ENCODE measurements at regions not wholly inside any gene's neighbourhood (a gene's known extent, or its start where the extent isn't known, plus 50 kb on each side); places are given as distances from the start of the nearest gene placed in this dataset.

DNA sequence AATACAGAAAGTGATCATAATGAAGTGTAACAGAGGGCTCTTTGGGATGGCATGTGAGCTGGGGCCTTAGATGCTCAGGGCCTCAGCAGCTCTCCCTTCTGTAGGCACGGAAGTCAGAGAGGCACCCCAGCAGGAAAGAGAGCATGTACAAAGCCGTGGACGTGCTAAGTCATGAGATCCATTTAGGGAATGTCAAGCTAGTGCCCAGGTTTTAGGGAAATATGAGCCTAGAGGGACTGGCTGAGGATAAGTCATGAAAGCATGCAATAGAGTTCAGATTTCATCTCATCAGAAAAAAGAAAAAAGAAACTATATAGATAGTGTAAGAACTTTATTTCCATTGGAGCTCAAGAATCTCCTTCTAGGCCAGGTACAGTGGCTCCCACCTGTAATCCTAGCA, 379.5 kb upstream of the KLF4 start:
- TF ChIP-seq CTCF (IDR thresholded peaks at IDR 0.05; ENCODE audit: low read depth, low read length, missing control alignments) = no peak
- in situ Hi-C loops (cut with HindIII; ENCODE audit: low sequenced_read_pairs) = no loop called here
- no peak overlapping the region for H3K4me3 ChIP-seq (ENCODE audit: low read depth, low read length)
- DNase-seq (ENCODE audit: low read depth) = no peak

DNA sequence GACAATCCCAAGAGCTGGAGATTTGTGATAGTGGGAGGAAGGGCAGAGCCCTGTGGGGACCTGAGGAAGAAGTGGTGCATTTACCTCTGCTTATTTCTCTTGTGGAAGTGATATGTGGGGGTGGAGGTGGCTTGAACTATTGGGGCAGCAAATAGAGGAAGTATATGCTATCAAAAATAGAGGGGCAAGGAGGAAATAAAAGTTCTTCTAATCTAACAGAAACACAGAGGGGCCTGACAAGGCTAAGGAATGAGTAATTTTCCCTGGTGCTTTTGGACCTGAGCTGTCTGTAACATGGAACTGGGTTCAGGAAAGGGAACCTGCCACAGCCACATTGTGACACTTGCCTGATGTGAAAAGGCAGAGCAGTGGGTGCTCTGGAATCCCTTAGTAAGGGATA, 378.6 kb upstream of the KLF4 start:
- H3K4me3 ChIP-seq (ENCODE audit: low read depth, low read length) = no peak overlapping the region
- in situ Hi-C loops (cut with HindIII; ENCODE audit: low sequenced_read_pairs) = no loop called here
- TF ChIP-seq CTCF (IDR thresholded peaks at IDR 0.05; ENCODE audit: low read depth, low read length, missing control alignments) = no peak
- no peak for DNase-seq (ENCODE audit: low read depth)

DNA sequence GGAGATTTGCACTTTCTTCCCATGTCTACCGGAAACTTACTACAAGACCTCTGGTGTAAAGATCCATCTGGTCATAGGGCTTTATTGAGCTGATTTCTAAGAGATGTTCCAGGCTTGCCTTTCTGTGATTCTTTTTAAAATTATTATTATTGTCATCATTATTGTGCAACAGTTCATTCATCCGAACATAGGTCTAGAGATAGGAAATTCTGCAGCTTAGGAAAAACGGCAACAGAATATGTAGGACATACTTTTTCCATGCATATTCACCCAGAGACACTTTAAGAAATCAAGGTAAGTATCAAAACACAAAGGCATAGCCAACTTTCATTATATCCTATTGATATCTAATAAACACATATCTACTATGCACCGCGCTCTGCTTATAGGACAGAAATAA, 378.2 kb upstream of the KLF4 start:
- in situ Hi-C loops (cut with HindIII; ENCODE audit: low sequenced_read_pairs) = no loop called here
- no peak overlapping the region for H3K4me3 ChIP-seq (ENCODE audit: low read depth, low read length)
- no peak for DNase-seq (ENCODE audit: low read depth)
- no peak for TF ChIP-seq CTCF (IDR thresholded peaks at IDR 0.05; ENCODE audit: low read depth, low read length, missing control alignments)

GRCh38 chr9:107866711-107867311, 377.2 kb upstream of the KLF4 start:
- no peak overlapping the region for H3K4me3 ChIP-seq (ENCODE audit: low read depth, low read length)
- in situ Hi-C loops (cut with HindIII; ENCODE audit: low sequenced_read_pairs) = no loop called here
- no peak for TF ChIP-seq CTCF (IDR thresholded peaks at IDR 0.05; ENCODE audit: low read depth, low read length, missing control alignments)
- no peak for DNase-seq (ENCODE audit: low read depth)

DNA sequence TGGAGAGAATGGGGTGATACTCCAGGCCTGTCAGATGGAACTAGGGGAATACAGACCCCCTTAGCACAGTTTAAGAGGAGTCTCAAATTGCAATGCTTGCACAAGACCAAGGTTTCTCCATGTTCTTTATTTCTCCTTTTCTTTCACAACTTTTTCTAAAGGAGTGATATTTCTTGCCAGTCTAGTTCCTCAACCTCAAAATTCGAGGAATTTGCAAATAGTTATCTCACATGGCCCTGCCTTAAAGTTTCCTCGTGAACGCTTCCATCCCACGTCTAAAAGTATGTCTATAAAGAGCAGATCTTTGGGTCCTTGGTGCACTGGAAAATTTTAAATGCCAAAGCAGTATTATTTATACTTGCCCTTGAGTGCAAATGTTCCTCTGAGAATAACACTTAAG, 373.8 kb upstream of the KLF4 start:
- no peak overlapping the region for H3K4me3 ChIP-seq (ENCODE audit: low read depth, low read length)
- in situ Hi-C loops (cut with HindIII; ENCODE audit: low sequenced_read_pairs) = no loop called here
- no peak for TF ChIP-seq CTCF (IDR thresholded peaks at IDR 0.05; ENCODE audit: low read depth, low read length, missing control alignments)
- DNase-seq (ENCODE audit: low read depth) = no peak

- no peak overlapping the region for H3K4me3 ChIP-seq (ENCODE audit: low read depth, low read length)
- TF ChIP-seq CTCF (IDR thresholded peaks at IDR 0.05; ENCODE audit: low read depth, low read length, missing control alignments) = no peak
- no peak for DNase-seq (ENCODE audit: low read depth)
- in situ Hi-C loops (cut with HindIII; ENCODE audit: low sequenced_read_pairs) = no loop called here
Observed at GRCh38 chr9:107862881-107863280, 373.3 kb upstream of the KLF4 start.

DNA sequence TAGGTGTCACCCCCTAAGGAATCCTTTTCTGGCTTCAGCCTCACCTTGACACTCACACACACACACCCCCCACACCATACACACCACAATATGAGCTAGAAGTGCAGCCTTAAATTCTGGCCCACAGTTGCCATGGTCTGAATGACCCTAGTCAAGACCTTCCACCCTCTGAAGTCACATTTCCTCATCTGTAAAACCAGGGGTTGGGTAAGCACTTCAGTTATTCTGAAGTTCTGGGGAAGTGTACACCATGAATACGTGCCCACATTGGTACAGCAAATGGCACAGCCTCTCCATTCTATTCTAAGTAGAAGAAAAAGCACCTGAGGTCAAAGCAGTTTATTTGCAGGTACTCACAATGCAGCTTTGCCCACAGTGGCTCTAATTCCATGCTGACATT, 372.8 kb upstream of the KLF4 start:
- in situ Hi-C loops (cut with HindIII; ENCODE audit: low sequenced_read_pairs) = no loop called here
- H3K4me3 ChIP-seq (ENCODE audit: low read depth, low read length) = no peak overlapping the region
- no peak for TF ChIP-seq CTCF (IDR thresholded peaks at IDR 0.05; ENCODE audit: low read depth, low read length, missing control alignments)
- DNase-seq (ENCODE audit: low read depth) = no peak

All from astrocyte of the cerebellum (primary cell).